Neural crest cell (in vitro differentiated cells): ENCODE measurements at regions not wholly inside any gene's neighbourhood (a gene's known extent, or its start where the extent isn't known, plus 50 kb on each side); places are given as distances from the start of the nearest gene placed in this dataset.

Experiments
- DNase-seq: peaks from one replicate; pipeline ENCODE4 v3.0.0; 2021; ENCODE audit warnings: low read depth, mixed read lengths, low spot score
- H3K27ac Mint-ChIP-seq: one replicate; pipeline ENCODE4 v1.8.0; 2021; ENCODE audit warnings: mild to moderate bottlenecking, mixed read lengths; ENCODE audit not compliant: unreplicated experiment
- H3K27me3 Mint-ChIP-seq: 2 replicates; pipeline ENCODE4 v1.8.0; 2021; ENCODE audit warnings: low read depth, mild to moderate bottlenecking, mixed read lengths
- H3K36me3 Mint-ChIP-seq: 2 replicates; pipeline ENCODE4 v1.8.0; 2021; ENCODE audit warnings: low read depth, mild to moderate bottlenecking, mixed read lengths
- H3K4me1 Mint-ChIP-seq: 2 replicates; pipeline ENCODE4 v1.8.0; 2021; ENCODE audit warnings: mixed read lengths
- H3K4me3 Mint-ChIP-seq: one replicate; pipeline ENCODE4 v1.8.0; 2021; ENCODE audit warnings: mild to moderate bottlenecking, mixed read lengths
- H3K9me3 Mint-ChIP-seq: 2 replicates; pipeline ENCODE4 v1.8.0; 2021; ENCODE audit warnings: mixed read lengths
- TF ChIP-seq, protein P1 (sequence below): fragments of 200-600 bp; sonication (generic); conservative IDR thresholded peaks from 2 replicates; pipeline ENCODE4 v1.5.0; 2021; ENCODE audit warnings: antibody characterized with exemption, mild to moderate bottlenecking

DNA sequence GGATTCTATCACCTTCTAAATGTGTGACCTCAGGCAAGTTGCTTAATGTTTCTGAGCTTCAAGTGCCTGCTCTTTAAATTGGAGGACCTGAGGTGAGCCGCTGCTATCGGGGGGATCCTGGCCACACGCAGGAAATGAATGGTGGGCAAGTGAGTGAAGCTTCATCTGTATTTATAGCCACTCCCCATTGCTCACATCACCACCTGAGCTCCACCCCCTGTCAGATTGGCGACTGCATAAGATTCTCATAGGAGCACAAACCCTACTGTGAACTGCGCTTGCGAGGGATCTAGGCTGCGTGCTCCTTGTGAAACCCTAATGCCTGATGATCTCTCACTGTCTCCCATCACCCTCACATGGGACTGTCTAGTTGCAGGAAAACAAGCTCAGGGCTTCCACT is 158.6 kb upstream of the CCND2 start:
- Mint-ChIP-seq H3K27me3 (peaks cover 5% of the 10 kb centered on the region), H3K9me3 (peaks cover 2% of the 10 kb centered on the region), H3K36me3 (no peaks in the 10 kb centered on the region), H3K27ac (no peak overlapping the region), H3K4me1 (peaks cover 4% of the 10 kb centered on the region), H3K4me3 (no peak overlapping the region)
- DNase-seq: no peak
- TF ChIP-seq, protein P1, sequence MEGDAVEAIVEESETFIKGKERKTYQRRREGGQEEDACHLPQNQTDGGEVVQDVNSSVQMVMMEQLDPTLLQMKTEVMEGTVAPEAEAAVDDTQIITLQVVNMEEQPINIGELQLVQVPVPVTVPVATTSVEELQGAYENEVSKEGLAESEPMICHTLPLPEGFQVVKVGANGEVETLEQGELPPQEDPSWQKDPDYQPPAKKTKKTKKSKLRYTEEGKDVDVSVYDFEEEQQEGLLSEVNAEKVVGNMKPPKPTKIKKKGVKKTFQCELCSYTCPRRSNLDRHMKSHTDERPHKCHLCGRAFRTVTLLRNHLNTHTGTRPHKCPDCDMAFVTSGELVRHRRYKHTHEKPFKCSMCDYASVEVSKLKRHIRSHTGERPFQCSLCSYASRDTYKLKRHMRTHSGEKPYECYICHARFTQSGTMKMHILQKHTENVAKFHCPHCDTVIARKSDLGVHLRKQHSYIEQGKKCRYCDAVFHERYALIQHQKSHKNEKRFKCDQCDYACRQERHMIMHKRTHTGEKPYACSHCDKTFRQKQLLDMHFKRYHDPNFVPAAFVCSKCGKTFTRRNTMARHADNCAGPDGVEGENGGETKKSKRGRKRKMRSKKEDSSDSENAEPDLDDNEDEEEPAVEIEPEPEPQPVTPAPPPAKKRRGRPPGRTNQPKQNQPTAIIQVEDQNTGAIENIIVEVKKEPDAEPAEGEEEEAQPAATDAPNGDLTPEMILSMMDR: no peak

GRCh38 chr12:4112734-4113325 is 160.7 kb upstream of the CCND2 start:
- Mint-ChIP-seq H3K27ac (no peak overlapping the region), H3K36me3 (no peaks in the 10 kb centered on the region), H3K27me3 (peaks cover 5% of the 10 kb centered on the region), H3K9me3 (no peaks in the 10 kb centered on the region), H3K4me3 (no peak overlapping the region), H3K4me1 (no peaks in the 10 kb centered on the region)
- no peak for DNase-seq
- TF ChIP-seq, protein P1: no peak

DNA sequence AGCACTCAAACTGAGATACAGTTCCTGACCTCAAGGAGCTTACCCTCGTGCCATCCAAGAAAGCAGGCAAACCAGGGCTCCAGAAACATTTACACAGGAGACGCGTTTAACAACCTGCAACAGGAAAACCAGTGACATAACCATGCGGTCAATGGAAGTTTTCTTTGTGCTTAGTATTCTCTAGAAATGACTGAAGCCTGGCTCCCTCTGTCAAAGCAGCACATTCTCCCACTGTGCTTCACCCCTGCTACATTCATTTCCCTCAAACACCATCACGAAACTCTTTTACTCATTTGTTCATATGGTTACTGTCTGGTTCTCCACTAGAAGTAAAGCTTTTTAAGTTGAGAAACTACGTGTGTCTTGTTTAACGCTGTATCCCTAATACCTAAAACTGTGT is 161.3 kb upstream of the CCND2 start:
- no peak overlapping the region for H3K27ac Mint-ChIP-seq

GRCh38 chr12:4111010-4111409 is 162.6 kb upstream of the CCND2 start:
- Mint-ChIP-seq H3K36me3 (no peaks in the 10 kb centered on the region), H3K9me3 (no peaks in the 10 kb centered on the region), H3K4me3 (no peak overlapping the region), H3K27me3 (peaks cover 5% of the 10 kb centered on the region), H3K27ac (no peak overlapping the region), H3K4me1 (no peaks in the 10 kb centered on the region)
- DNase-seq: no peak
- TF ChIP-seq, protein P1: no peak

More for the DNA sequence above, 161.3 kb upstream of the CCND2 start:
- no peak overlapping the region for H3K4me3 Mint-ChIP-seq
- TF ChIP-seq, protein P1: no peak
- no peaks in the 10 kb centered on the region for H3K9me3 Mint-ChIP-seq
- no peaks in the 10 kb centered on the region for H3K4me1 Mint-ChIP-seq
- no peaks in the 10 kb centered on the region for H3K36me3 Mint-ChIP-seq
- H3K27me3 Mint-ChIP-seq: peaks cover 5% of the 10 kb centered on the region
- no peak for DNase-seq

GRCh38 chr12:4109826-4110225 is 163.7 kb upstream of the CCND2 start:
- no peak overlapping the region for H3K4me3 Mint-ChIP-seq
- H3K27ac Mint-ChIP-seq: no peak overlapping the region
- no peaks in the 10 kb centered on the region for H3K4me1 Mint-ChIP-seq
- TF ChIP-seq, protein P1: no peak
- H3K27me3 Mint-ChIP-seq: peaks cover 3% of the 10 kb centered on the region
- no peaks in the 10 kb centered on the region for H3K9me3 Mint-ChIP-seq
- no peaks in the 10 kb centered on the region for H3K36me3 Mint-ChIP-seq
- DNase-seq: no peak
